ENCODE measurements at regions not wholly inside any gene's neighbourhood (a gene's known extent, or its start where the extent isn't known, plus 50 kb on each side); places are given as distances from the start of the nearest gene placed in this dataset.

- intact Hi-C loops (cut with DNase I), result no loop called here
- no peaks in the 10 kb centered on the region for H3K36me3 ChIP-seq
- no peak for DNase-seq
- no peak overlapping the region for H3K27ac ChIP-seq
- no peaks in the 10 kb centered on the region for H3K9me3 ChIP-seq
- TF ChIP-seq CTCF (IDR thresholded peaks at IDR 0.05), result no peak
- H3K4me1 ChIP-seq, result no peaks in the 10 kb centered on the region
- no peaks in the 10 kb centered on the region for H3K27me3 ChIP-seq
- H3K4me3 ChIP-seq, result no peak overlapping the region
- no peak overlapping the region for H3K9ac ChIP-seq (ENCODE audit: low read depth in 2 of 2, low read length in 2 of 2)
These were observed 428.0 kb upstream of the ARHGEF26 start for GRCh38 chr3:153693207-153693606.

GRCh38 chr3:153702106-153702505, 419.1 kb upstream of the ARHGEF26 start:
- no peak for DNase-seq
- Histone ChIP-seq H3K9me3 (no peaks in the 10 kb centered on the region), H3K36me3 (no peaks in the 10 kb centered on the region), H3K4me1 (no peaks in the 10 kb centered on the region), H3K27ac (no peak overlapping the region), H3K27me3 (no peaks in the 10 kb centered on the region), H3K9ac (ENCODE audit: low read depth in 2 of 2, low read length in 2 of 2) (no peak overlapping the region), H3K4me3 (no peak overlapping the region)
- intact Hi-C loops (cut with DNase I), result loop anchor here (5.0 kb wide), 1 partner anchor 65 kb away; no protein-coding TSS in a partner anchor
- TF ChIP-seq CTCF (IDR thresholded peaks at IDR 0.05), result no peak

- intact Hi-C loops (cut with DNase I), result loop anchor here (5.0 kb wide), 1 partner anchor 63 kb away; no protein-coding TSS in a partner anchor
- TF ChIP-seq CTCF (IDR thresholded peaks at IDR 0.05), result no peak
- Histone ChIP-seq H3K27me3 (no peaks in the 10 kb centered on the region), H3K36me3 (no peaks in the 10 kb centered on the region), H3K4me3 (no peak overlapping the region), H3K4me1 (no peaks in the 10 kb centered on the region), H3K9ac (ENCODE audit: low read depth in 2 of 2, low read length in 2 of 2) (no peak overlapping the region), H3K27ac (no peak overlapping the region), H3K9me3 (no peaks in the 10 kb centered on the region)
- DNase-seq, result no peak
These were observed 417.1 kb upstream of the ARHGEF26 start for GRCh38 chr3:153704115-153704514.

GRCh38 chr3:153706706-153707105, 414.5 kb upstream of the ARHGEF26 start:
- Histone ChIP-seq H3K27ac (no peak overlapping the region), H3K9ac (ENCODE audit: low read depth in 2 of 2, low read length in 2 of 2) (no peak overlapping the region), H3K9me3 (no peaks in the 10 kb centered on the region), H3K4me3 (no peak overlapping the region), H3K27me3 (no peaks in the 10 kb centered on the region), H3K4me1 (no peaks in the 10 kb centered on the region), H3K36me3 (no peaks in the 10 kb centered on the region)
- DNase-seq, result no peak
- TF ChIP-seq CTCF (IDR thresholded peaks at IDR 0.05), result no peak
- intact Hi-C loops (cut with DNase I), result no loop called here

- Histone ChIP-seq H3K27ac (no peak overlapping the region), H3K36me3 (no peaks in the 10 kb centered on the region), H3K4me3 (no peak overlapping the region), H3K4me1 (no peaks in the 10 kb centered on the region), H3K9me3 (no peaks in the 10 kb centered on the region), H3K9ac (ENCODE audit: low read depth in 2 of 2, low read length in 2 of 2) (no peak overlapping the region), H3K27me3 (no peaks in the 10 kb centered on the region)
- DNase-seq, result no peak
- intact Hi-C loops (cut with DNase I), result no loop called here
- no peak for TF ChIP-seq CTCF (IDR thresholded peaks at IDR 0.05)
These were observed 407.2 kb upstream of the ARHGEF26 start for GRCh38 chr3:153714016-153714415.

All from colonic mucosa (tissue), 4 donors.